Cardiac fibroblast (primary cell): ENCODE measurements at regions not wholly inside any gene's neighbourhood (a gene's known extent, or its start where the extent isn't known, plus 50 kb on each side); places are given as distances from the start of the nearest gene placed in this dataset.

ENCODE experiments used
- DNase-seq, 2 donors: peaks; one replicate each; pipeline versions ENCODE4 v3.0.0 to v3.0.0-alpha.2; 2010; ENCODE audit warnings: low read depth in 2 of 2
- H3K4me3 ChIP-seq, 2 donors: replicated peaks in 1 of 2; 1 replicate in 1 of 2; 2 replicates in 1 of 2; pipeline ENCODE4 v1.5.1; 2011; ENCODE audit warnings: low read depth in 2 of 2, low read length in 2 of 2, mild to moderate bottlenecking in 2 of 2, moderate library complexity in 1 of 2
- CTCF ChIP-seq: IDR thresholded peaks from one replicate; pipeline ENCODE4 v1.5.1; 2011; ENCODE audit warnings: low read depth, mild to moderate bottlenecking, low read length, inconsistent platforms

GRCh38 chr17:73799781-73800627 is 155.8 kb upstream of the SDK2 start:
- no peak for DNase-seq
- no peak overlapping the region for H3K4me3 ChIP-seq
- no peak for TF ChIP-seq CTCF

- no peak for TF ChIP-seq CTCF
- no peak for DNase-seq
- H3K4me3 ChIP-seq: no peak overlapping the region
These were observed 156.6 kb upstream of the SDK2 start for GRCh38 chr17:73800893-73801292.

- no peak for DNase-seq
- TF ChIP-seq CTCF: no peak
- H3K4me3 ChIP-seq: no peak overlapping the region
These were observed 157.3 kb upstream of the SDK2 start for GRCh38 chr17:73801455-73802100.

GRCh38 chr17:73802314-73802713 is 158.1 kb upstream of the SDK2 start:
- no peak for TF ChIP-seq CTCF
- no peak for DNase-seq
- no peak overlapping the region for H3K4me3 ChIP-seq

- no peak for TF ChIP-seq CTCF
- DNase-seq: no peak
- no peak overlapping the region for H3K4me3 ChIP-seq
These were observed 158.6 kb upstream of the SDK2 start for GRCh38 chr17:73802871-73803270.

GRCh38 chr17:73803964-73804435 is 159.8 kb upstream of the SDK2 start:
- H3K4me3 ChIP-seq: no peak overlapping the region
- DNase-seq: no peak
- no peak for TF ChIP-seq CTCF
